OCI-LY7 (cell line): ENCODE measurements at regions not wholly inside any gene's neighbourhood (a gene's known extent, or its start where the extent isn't known, plus 50 kb on each side); places are given as distances from the start of the nearest gene placed in this dataset.

ENCODE experiments used
- EZH2phosphoT487 ChIP-seq: fragments of 200-600 bp; sonication (generic); IDR thresholded peaks from 2 replicates; pipeline ENCODE4 v1.6.1; 2018; ENCODE audit warnings: low read depth, borderline replicate concordance, mild to moderate bottlenecking, mixed run types, antibody characterized with exemption, low read length, moderate library complexity, mixed read lengths
- TF ChIP-seq, protein P1 (sequence below): fragments of 200-600 bp; sonication (generic); conservative IDR thresholded peaks from 2 replicates; pipeline ENCODE4 v1.5.1; 2014; ENCODE audit warnings: mild to moderate bottlenecking, antibody characterized with exemption, low read length, moderate library complexity, mixed read lengths

GRCh38 chr13:63120883-63121282, 1705.2 kb upstream of the PCDH20 start:
- TF ChIP-seq, protein P1, sequence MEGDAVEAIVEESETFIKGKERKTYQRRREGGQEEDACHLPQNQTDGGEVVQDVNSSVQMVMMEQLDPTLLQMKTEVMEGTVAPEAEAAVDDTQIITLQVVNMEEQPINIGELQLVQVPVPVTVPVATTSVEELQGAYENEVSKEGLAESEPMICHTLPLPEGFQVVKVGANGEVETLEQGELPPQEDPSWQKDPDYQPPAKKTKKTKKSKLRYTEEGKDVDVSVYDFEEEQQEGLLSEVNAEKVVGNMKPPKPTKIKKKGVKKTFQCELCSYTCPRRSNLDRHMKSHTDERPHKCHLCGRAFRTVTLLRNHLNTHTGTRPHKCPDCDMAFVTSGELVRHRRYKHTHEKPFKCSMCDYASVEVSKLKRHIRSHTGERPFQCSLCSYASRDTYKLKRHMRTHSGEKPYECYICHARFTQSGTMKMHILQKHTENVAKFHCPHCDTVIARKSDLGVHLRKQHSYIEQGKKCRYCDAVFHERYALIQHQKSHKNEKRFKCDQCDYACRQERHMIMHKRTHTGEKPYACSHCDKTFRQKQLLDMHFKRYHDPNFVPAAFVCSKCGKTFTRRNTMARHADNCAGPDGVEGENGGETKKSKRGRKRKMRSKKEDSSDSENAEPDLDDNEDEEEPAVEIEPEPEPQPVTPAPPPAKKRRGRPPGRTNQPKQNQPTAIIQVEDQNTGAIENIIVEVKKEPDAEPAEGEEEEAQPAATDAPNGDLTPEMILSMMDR, result no peak
- no peak for TF ChIP-seq EZH2phosphoT487
